ENCODE measurements at regions not wholly inside any gene's neighbourhood (a gene's known extent, or its start where the extent isn't known, plus 50 kb on each side); places are given as distances from the start of the nearest gene placed in this dataset.
"Not testable (repeated sequence)": the region's sequence is repeated elsewhere in the genome, so short reads cannot be mapped to it uniquely, and the experiment has no call there.

- H2BK5ac ChIP-seq (ENCODE audit: low read depth, low read length); H3K23ac ChIP-seq (ENCODE audit: insufficient read length); H2BK12ac ChIP-seq (ENCODE audit: low read depth, low read length); H2BK15ac ChIP-seq (ENCODE audit: low read length); POLR2A ChIA-PET (ENCODE audit: partially characterized antibody); H3K4me1 ChIP-seq (replicated peaks in 1 of 4; ENCODE audit: control insufficient read depth in 3 of 4, insufficient read depth in 4 of 4, low read length in 3 of 4); H3K23me2 ChIP-seq (ENCODE audit: low read depth, low read length); H3K79me2 ChIP-seq (ENCODE audit: control insufficient read depth in 1 of 2, insufficient read depth in 2 of 2, low read length in 2 of 2); H3K14ac ChIP-seq (ENCODE audit: insufficient read length); FAIRE-seq; H2AFZ ChIP-seq (ENCODE audit: low read length); H4K8ac ChIP-seq (ENCODE audit: extremely low read depth, insufficient read depth, low read length); H3K18ac ChIP-seq (ENCODE audit: extremely low read depth, low read length); H3K79me1 ChIP-seq (ENCODE audit: low read depth, low read length); H2BK20ac ChIP-seq (ENCODE audit: low read length); H3K4me3 ChIP-seq (ENCODE audit: extremely low read depth in 1 of 4, insufficient read depth in 2 of 4, low read depth in 3 of 4, low read length in 4 of 4); H4K5ac ChIP-seq (ENCODE audit: insufficient read length, low read depth, low read length); H4K91ac ChIP-seq (replicated peaks; ENCODE audit: insufficient read length, low read length); H3K36me3 ChIP-seq (ENCODE audit: control insufficient read depth in 2 of 4, insufficient read depth in 4 of 4, low read length in 3 of 4); H3K27me3 ChIP-seq (replicated peaks in 1 of 4; ENCODE audit: control insufficient read depth in 3 of 4, extremely low read depth in 1 of 4, insufficient read depth in 3 of 4, low read length in 3 of 4); H3K4me2 ChIP-seq (ENCODE audit: insufficient read depth in 1 of 2, low read depth in 2 of 2, low read length in 2 of 2); H2BK120ac ChIP-seq (replicated peaks; ENCODE audit: low read depth, low read length); H3K27ac ChIP-seq (ENCODE audit: low read depth, low read length); H2AK5ac ChIP-seq (ENCODE audit: low read depth, low read length); H3K9ac ChIP-seq (replicated peaks in 1 of 4; ENCODE audit: extremely low read depth in 1 of 4, low read depth in 3 of 4, low read length in 3 of 4); DNase-seq (ENCODE audit: low read depth in 1 of 2, low spot score in 2 of 2); H3K4ac ChIP-seq (replicated peaks; ENCODE audit: insufficient read length, low read depth, low read length); H4K20me1 ChIP-seq (replicated peaks in 1 of 2; ENCODE audit: control insufficient read depth in 1 of 2, insufficient read depth in 2 of 2, low read length in 2 of 2); H3K56ac ChIP-seq (replicated peaks; ENCODE audit: insufficient read length, low read depth, low read length): not testable (repeated sequence)
- 71% methylated on average over 5 of the region's 7 CpGs; no CpG with 5 or more reads in 1 of the 2 experiments for WGBS, 2 experiments (ENCODE audit: extremely low coverage in 1 of 2, insufficient coverage in 1 of 2, insufficient read length in 1 of 2, insufficient replicate concordance in 2 of 2, low coverage in 1 of 2, low lambda C conversion rate in 2 of 2, missing lambda C conversion rate in 1 of 2)
- H3K9me3 ChIP-seq (ENCODE audit: insufficient read depth in 2 of 2, low read depth in 1 of 2, low read length in 1 of 2), result peaks cover 13 to 76% of the 10 kb centered on the region in 2 experiments; a peak in 3 of 4 replicates
- CTCF ChIA-PET (ENCODE audit: partially characterized antibody), result interaction anchor here (0.6 kb wide), 1 partner anchor 134 kb away, joined by 3 read pairs; no protein-coding TSS in a partner anchor
Observed at GRCh38 chr14:105669231-105669610, 142.8 kb downstream of the TMEM121 start.

- H3K9ac ChIP-seq (replicated peaks in 1 of 4; ENCODE audit: extremely low read depth in 1 of 4, low read depth in 3 of 4, low read length in 3 of 4); FAIRE-seq; H2BK120ac ChIP-seq (replicated peaks; ENCODE audit: low read depth, low read length); H2BK5ac ChIP-seq (ENCODE audit: low read depth, low read length); H3K79me1 ChIP-seq (ENCODE audit: low read depth, low read length); H3K79me2 ChIP-seq (ENCODE audit: control insufficient read depth in 1 of 2, insufficient read depth in 2 of 2, low read length in 2 of 2); H3K18ac ChIP-seq (ENCODE audit: extremely low read depth, low read length); H2AFZ ChIP-seq (ENCODE audit: low read length); POLR2A ChIA-PET (ENCODE audit: partially characterized antibody); H4K20me1 ChIP-seq (replicated peaks in 1 of 2; ENCODE audit: control insufficient read depth in 1 of 2, insufficient read depth in 2 of 2, low read length in 2 of 2); H3K23ac ChIP-seq (ENCODE audit: insufficient read length); H4K91ac ChIP-seq (replicated peaks; ENCODE audit: insufficient read length, low read length); H3K56ac ChIP-seq (replicated peaks; ENCODE audit: insufficient read length, low read depth, low read length); H3K23me2 ChIP-seq (ENCODE audit: low read depth, low read length); H2BK15ac ChIP-seq (ENCODE audit: low read length); H3K36me3 ChIP-seq (ENCODE audit: control insufficient read depth in 2 of 4, insufficient read depth in 4 of 4, low read length in 3 of 4); H2BK12ac ChIP-seq (ENCODE audit: low read depth, low read length); DNase-seq (ENCODE audit: low read depth in 1 of 2, low spot score in 2 of 2); H3K14ac ChIP-seq (ENCODE audit: insufficient read length); H3K4me2 ChIP-seq (ENCODE audit: insufficient read depth in 1 of 2, low read depth in 2 of 2, low read length in 2 of 2); H3K4me1 ChIP-seq (replicated peaks in 1 of 4; ENCODE audit: control insufficient read depth in 3 of 4, insufficient read depth in 4 of 4, low read length in 3 of 4); CTCF ChIA-PET (ENCODE audit: partially characterized antibody); H3K27me3 ChIP-seq (replicated peaks in 1 of 4; ENCODE audit: control insufficient read depth in 3 of 4, extremely low read depth in 1 of 4, insufficient read depth in 3 of 4, low read length in 3 of 4); H3K4me3 ChIP-seq (ENCODE audit: extremely low read depth in 1 of 4, insufficient read depth in 2 of 4, low read depth in 3 of 4, low read length in 4 of 4); H4K5ac ChIP-seq (ENCODE audit: insufficient read length, low read depth, low read length); H2BK20ac ChIP-seq (ENCODE audit: low read length); H3K27ac ChIP-seq (ENCODE audit: low read depth, low read length); H3K4ac ChIP-seq (replicated peaks; ENCODE audit: insufficient read length, low read depth, low read length); H2AK5ac ChIP-seq (ENCODE audit: low read depth, low read length); H4K8ac ChIP-seq (ENCODE audit: extremely low read depth, insufficient read depth, low read length): not testable (repeated sequence)
- peaks cover 15 to 73% of the 10 kb centered on the region in 2 experiments; a peak in 3 of 4 replicates for H3K9me3 ChIP-seq (ENCODE audit: insufficient read depth in 2 of 2, low read depth in 1 of 2, low read length in 1 of 2)
- 90% methylated on average over 4 of the region's 16 CpGs; no CpG with 5 or more reads in 1 of the 2 experiments for WGBS, 2 experiments (ENCODE audit: extremely low coverage in 1 of 2, insufficient coverage in 1 of 2, insufficient read length in 1 of 2, insufficient replicate concordance in 2 of 2, low coverage in 1 of 2, low lambda C conversion rate in 2 of 2, missing lambda C conversion rate in 1 of 2)
Observed at GRCh38 chr14:105669646-105670045, 143.3 kb downstream of the TMEM121 start.

Measured in H1 (cell line).